Activated CD4-positive, alpha-beta T cell treated with anti-CD3 and anti-CD28 coated beads, Interleukin-2, amount 10 ng/mL, durations not matched to agents 7 days and 5 days (primary cell): ENCODE measurements at regions not wholly inside any gene's neighbourhood (a gene's known extent, or its start where the extent isn't known, plus 50 kb on each side); places are given as distances from the start of the nearest gene placed in this dataset.

Experiments
- CTCF ChIA-PET: fragments of 350-600 bp; sonication (Branson Sonifier 250); formaldehyde crosslinking; loops from one replicate; lab custom pipeline; 2021; ENCODE audit warnings: antibody characterized with exemption; lab: Charles Lee
- POLR2A ChIA-PET: fragments of 350-600 bp; sonication (Branson Sonifier 250); formaldehyde crosslinking; loops from one replicate; lab custom pipeline; 2021; ENCODE audit warnings: antibody characterized with exemption; lab: Charles Lee
- DNase-seq: peaks from one replicate; pipeline ENCODE4 v3.0.0-alpha.2; 2020
- H3K27ac Mint-ChIP-seq: one replicate; pipeline ENCODE4 v1.8.0; 2021; ENCODE audit warnings: mild to moderate bottlenecking, moderate library complexity, mixed read lengths
- H3K27me3 Mint-ChIP-seq: one replicate; pipeline ENCODE4 v1.8.0; 2021; ENCODE audit warnings: mixed read lengths
- H3K36me3 Mint-ChIP-seq: one replicate; pipeline ENCODE4 v1.8.0; 2021; ENCODE audit warnings: low read depth, mixed read lengths
- H3K4me1 Mint-ChIP-seq: one replicate; pipeline ENCODE4 v1.8.0; 2021; ENCODE audit warnings: mixed read lengths
- H3K4me3 Mint-ChIP-seq: one replicate; pipeline ENCODE4 v1.8.0; 2021; ENCODE audit warnings: mild to moderate bottlenecking, moderate library complexity, mixed read lengths
- H3K9me3 Mint-ChIP-seq: one replicate; pipeline ENCODE4 v1.8.0; 2021; ENCODE audit warnings: mixed read lengths

DNA sequence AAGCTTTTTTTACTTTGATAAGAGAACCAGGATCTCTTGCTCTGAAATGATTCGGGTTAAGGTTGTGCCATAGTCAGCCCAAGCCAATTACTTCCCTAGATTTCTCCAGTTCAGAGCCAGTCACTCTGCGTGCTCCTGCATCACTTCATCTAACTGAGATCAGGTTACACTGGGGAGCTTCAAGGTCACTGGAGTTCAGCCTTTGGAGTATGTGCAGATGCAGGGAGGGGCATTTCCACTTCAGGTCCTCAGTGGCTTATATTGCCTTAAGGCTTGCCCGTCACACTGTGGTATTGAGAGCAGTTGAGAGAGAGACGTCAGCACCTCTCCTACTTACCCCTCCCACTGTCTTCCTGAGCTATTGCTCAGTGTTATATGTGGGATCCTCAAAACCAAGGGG lies 317.8 kb downstream of the EPHA4 start:
- Mint-ChIP-seq H3K36me3 (no peaks in the 10 kb centered on the region), H3K9me3 (no peaks in the 10 kb centered on the region), H3K4me1 (no peaks in the 10 kb centered on the region), H3K4me3 (no peak overlapping the region), H3K27me3 (no peaks in the 10 kb centered on the region), H3K27ac (no peak overlapping the region)
- DNase-seq, result no peak
- CTCF ChIA-PET, result no interaction called here
- POLR2A ChIA-PET, result no interaction called here

DNA sequence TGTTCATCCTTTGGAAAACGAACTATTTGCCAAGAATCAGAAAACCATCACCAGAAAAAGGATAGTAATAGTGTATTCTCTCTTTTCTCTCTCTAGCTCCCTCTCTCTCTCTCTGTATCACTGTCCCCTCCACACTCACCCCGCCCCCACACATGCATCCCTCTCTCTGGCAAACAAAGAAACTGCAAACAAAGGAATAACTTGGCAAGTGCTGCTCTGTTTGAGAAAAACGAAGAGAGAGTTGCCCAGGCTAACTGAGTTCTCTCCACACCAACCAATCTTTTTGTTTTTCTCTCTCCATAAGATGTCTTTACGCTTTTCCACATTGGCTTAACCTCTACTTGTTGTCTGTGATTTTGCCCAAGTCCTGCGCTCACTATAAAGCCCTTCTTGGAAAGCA lies 316.2 kb downstream of the EPHA4 start:
- Mint-ChIP-seq H3K4me3 (no peak overlapping the region), H3K27ac (no peak overlapping the region), H3K9me3 (no peaks in the 10 kb centered on the region), H3K27me3 (no peaks in the 10 kb centered on the region), H3K36me3 (no peaks in the 10 kb centered on the region), H3K4me1 (no peaks in the 10 kb centered on the region)
- no peak for DNase-seq
- POLR2A ChIA-PET, result no interaction called here
- CTCF ChIA-PET, result no interaction called here

DNA sequence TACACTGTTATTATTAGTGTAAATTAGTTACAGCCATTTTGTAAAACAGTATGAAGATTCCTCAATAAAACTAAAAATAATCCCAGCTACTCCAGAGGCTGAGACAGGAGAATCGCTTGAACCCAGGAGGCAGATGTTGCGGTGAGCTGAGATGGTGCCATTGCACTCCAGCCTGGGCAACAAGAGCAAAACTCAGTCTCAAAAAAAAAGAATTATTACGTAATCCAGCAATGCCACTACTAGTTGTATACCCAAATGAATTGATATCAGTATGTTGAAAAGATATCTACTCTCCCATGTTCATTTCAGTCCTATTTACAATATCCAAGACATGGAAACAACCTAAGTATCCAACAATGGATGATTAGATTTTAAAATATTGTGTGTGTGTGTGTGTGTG lies 313.6 kb downstream of the EPHA4 start:
- POLR2A ChIA-PET, result no interaction called here
- CTCF ChIA-PET, result no interaction called here
- Mint-ChIP-seq H3K27me3 (no peaks in the 10 kb centered on the region), H3K4me1 (no peaks in the 10 kb centered on the region), H3K4me3 (no peak overlapping the region), H3K9me3 (no peaks in the 10 kb centered on the region), H3K27ac (no peak overlapping the region), H3K36me3 (no peaks in the 10 kb centered on the region)
- no peak for DNase-seq

GRCh38 chr2:221262651-221263050 lies 309.5 kb downstream of the EPHA4 start:
- H3K27me3 Mint-ChIP-seq, result no peaks in the 10 kb centered on the region
- ChIA-PET POLR2A (no interaction called here), CTCF (no interaction called here)
- H3K36me3 Mint-ChIP-seq, result no peaks in the 10 kb centered on the region
- H3K4me3 Mint-ChIP-seq, result no peak overlapping the region
- DNase-seq, result no peak
- no peaks in the 10 kb centered on the region for H3K4me1 Mint-ChIP-seq
- no peaks in the 10 kb centered on the region for H3K9me3 Mint-ChIP-seq
- no peak overlapping the region for H3K27ac Mint-ChIP-seq

DNA sequence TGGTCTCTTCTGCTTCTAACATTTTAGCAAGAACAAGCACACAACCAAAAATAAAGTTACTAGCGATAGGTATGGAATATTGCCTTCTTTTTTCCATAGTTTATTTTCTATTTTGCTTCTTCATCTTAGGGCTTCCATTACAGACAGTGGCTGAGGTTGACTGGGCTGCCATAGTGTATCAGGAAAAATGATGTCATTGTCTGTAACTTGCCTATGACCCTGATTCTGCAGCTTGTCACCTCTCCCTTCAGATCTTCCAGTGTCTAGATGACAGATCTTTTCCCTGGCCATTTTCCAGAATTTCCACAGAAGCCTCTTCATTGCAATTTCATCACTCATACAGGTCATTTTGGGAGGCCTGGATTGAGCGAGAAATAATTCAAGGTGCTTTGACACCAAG lies 308.5 kb downstream of the EPHA4 start:
- POLR2A ChIA-PET, result no interaction called here
- no peaks in the 10 kb centered on the region for H3K36me3 Mint-ChIP-seq
- no peaks in the 10 kb centered on the region for H3K27me3 Mint-ChIP-seq
- no peak overlapping the region for H3K27ac Mint-ChIP-seq
- DNase-seq, result no peak
- CTCF ChIA-PET, result no interaction called here
- no peaks in the 10 kb centered on the region for H3K9me3 Mint-ChIP-seq
- H3K4me1 Mint-ChIP-seq, result no peaks in the 10 kb centered on the region
- H3K4me3 Mint-ChIP-seq, result no peak overlapping the region

- Mint-ChIP-seq H3K4me3 (no peak overlapping the region), H3K27me3 (no peaks in the 10 kb centered on the region), H3K9me3 (no peaks in the 10 kb centered on the region), H3K4me1 (no peaks in the 10 kb centered on the region), H3K27ac (no peak overlapping the region), H3K36me3 (no peaks in the 10 kb centered on the region)
- no peak for DNase-seq
- CTCF ChIA-PET, result no interaction called here
- POLR2A ChIA-PET, result no interaction called here
Measured at GRCh38 chr2:221264318-221264717, 307.8 kb downstream of the EPHA4 start.

GRCh38 chr2:221267773-221268425 lies 304.2 kb downstream of the EPHA4 start:
- Mint-ChIP-seq H3K4me1 (no peaks in the 10 kb centered on the region), H3K4me3 (no peak overlapping the region), H3K9me3 (no peaks in the 10 kb centered on the region), H3K36me3 (no peaks in the 10 kb centered on the region), H3K27ac (no peak overlapping the region), H3K27me3 (no peaks in the 10 kb centered on the region)
- DNase-seq, result no peak
- ChIA-PET POLR2A (no interaction called here), CTCF (interaction anchor here (0.7 kb wide), 1 partner anchor 623 kb away, joined by 3 read pairs; no protein-coding TSS in a partner anchor)

DNA sequence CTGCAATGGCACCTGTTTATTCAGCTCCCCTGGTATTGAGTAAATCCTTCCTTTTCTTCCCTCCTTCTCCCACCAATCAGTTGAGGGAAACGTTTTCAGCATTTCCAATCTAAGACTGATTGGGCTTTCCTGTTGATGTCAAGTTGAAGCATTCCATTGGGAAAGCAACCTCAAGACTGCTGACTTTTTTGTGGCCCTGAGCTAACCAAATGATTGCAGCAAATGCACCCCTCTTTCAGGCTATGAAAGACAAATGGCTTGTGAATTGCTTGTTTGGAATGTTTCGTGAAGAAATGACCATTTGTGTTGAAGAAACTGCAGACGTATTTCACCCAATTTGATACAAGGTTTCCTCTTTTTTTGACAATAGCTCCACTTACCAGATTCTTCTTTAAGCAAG lies 303.5 kb downstream of the EPHA4 start:
- Mint-ChIP-seq H3K27ac (no peak overlapping the region), H3K9me3 (no peaks in the 10 kb centered on the region), H3K36me3 (no peaks in the 10 kb centered on the region), H3K27me3 (no peaks in the 10 kb centered on the region), H3K4me3 (no peak overlapping the region), H3K4me1 (no peaks in the 10 kb centered on the region)
- DNase-seq, result no peak
- ChIA-PET CTCF (interaction anchor here (0.7 kb wide), 1 partner anchor 622 kb away, joined by 3 read pairs; no protein-coding TSS in a partner anchor), POLR2A (no interaction called here)

- ChIA-PET CTCF (no interaction called here), POLR2A (interaction anchor here (0.7 kb wide), 1 partner anchor 104 kb away, joined by 10 read pairs; no protein-coding TSS in a partner anchor)
- Mint-ChIP-seq H3K27me3 (no peaks in the 10 kb centered on the region), H3K36me3 (no peaks in the 10 kb centered on the region), H3K9me3 (no peaks in the 10 kb centered on the region), H3K4me1 (no peaks in the 10 kb centered on the region), H3K4me3 (no peak overlapping the region), H3K27ac (no peak overlapping the region)
- no peak for DNase-seq
Measured at GRCh38 chr2:221270806-221271205, 301.3 kb downstream of the EPHA4 start.

- Mint-ChIP-seq H3K27me3 (no peaks in the 10 kb centered on the region), H3K27ac (no peak overlapping the region), H3K4me1 (no peaks in the 10 kb centered on the region), H3K4me3 (no peak overlapping the region), H3K36me3 (no peaks in the 10 kb centered on the region), H3K9me3 (no peaks in the 10 kb centered on the region)
- ChIA-PET CTCF (no interaction called here), POLR2A (no interaction called here)
- DNase-seq, result no peak
Measured at GRCh38 chr2:221272729-221273128, 299.4 kb downstream of the EPHA4 start.

DNA sequence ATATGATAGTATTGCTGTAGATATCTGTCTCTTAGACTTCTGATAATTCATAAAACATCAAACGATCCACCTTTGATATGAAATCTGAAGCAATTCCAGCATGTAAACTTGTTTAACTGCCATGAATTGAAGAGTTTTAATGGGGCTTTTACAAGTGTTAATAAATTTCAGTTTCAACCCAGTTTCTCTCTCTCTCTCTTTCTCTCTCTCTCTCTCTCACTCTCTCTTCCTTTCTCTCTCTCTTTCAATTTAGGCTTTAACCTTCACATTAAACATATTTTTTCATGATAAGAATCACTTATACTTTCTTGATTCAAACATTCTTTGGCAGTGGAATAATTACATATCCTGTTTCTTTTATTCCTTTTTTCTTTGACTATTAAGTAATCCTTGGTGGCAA lies 296.1 kb downstream of the EPHA4 start:
- Mint-ChIP-seq H3K4me1 (no peaks in the 10 kb centered on the region), H3K27me3 (no peaks in the 10 kb centered on the region), H3K4me3 (no peak overlapping the region), H3K36me3 (no peaks in the 10 kb centered on the region), H3K9me3 (no peaks in the 10 kb centered on the region), H3K27ac (no peak overlapping the region)
- ChIA-PET CTCF (no interaction called here), POLR2A (no interaction called here)
- no peak for DNase-seq

GRCh38 chr2:221276601-221277000 lies 295.5 kb downstream of the EPHA4 start:
- ChIA-PET POLR2A (no interaction called here), CTCF (no interaction called here)
- DNase-seq, result no peak
- no peak overlapping the region for H3K27ac Mint-ChIP-seq
- no peaks in the 10 kb centered on the region for H3K4me1 Mint-ChIP-seq
- no peaks in the 10 kb centered on the region for H3K36me3 Mint-ChIP-seq
- no peaks in the 10 kb centered on the region for H3K9me3 Mint-ChIP-seq
- no peak overlapping the region for H3K4me3 Mint-ChIP-seq
- H3K27me3 Mint-ChIP-seq, result no peaks in the 10 kb centered on the region

DNA sequence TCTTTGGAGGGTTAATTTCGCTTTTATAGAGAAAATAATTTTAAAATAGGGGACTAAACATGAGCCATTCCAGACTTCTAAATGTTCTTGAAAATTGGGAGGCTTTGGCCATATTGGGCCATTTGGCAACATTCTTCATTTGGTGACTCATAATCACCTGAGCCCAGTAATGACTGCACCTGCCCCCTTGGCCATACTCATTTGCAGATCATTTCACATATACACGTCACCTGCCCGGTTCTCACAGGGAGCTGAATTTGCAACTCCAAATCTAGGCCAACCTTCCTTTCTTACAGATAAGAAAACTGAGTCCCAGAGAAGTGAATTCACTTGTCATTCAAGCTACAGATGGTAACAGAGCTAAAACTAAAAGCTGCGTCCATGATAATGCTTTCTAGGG lies 289.7 kb downstream of the EPHA4 start:
- Mint-ChIP-seq H3K27ac (no peak overlapping the region), H3K4me3 (no peak overlapping the region), H3K4me1 (no peaks in the 10 kb centered on the region), H3K36me3 (no peaks in the 10 kb centered on the region), H3K27me3 (peaks cover 3% of the 10 kb centered on the region), H3K9me3 (no peaks in the 10 kb centered on the region)
- POLR2A ChIA-PET, result no interaction called here
- CTCF ChIA-PET, result no interaction called here
- no peak for DNase-seq

GRCh38 chr2:221283896-221284545 lies 288.1 kb downstream of the EPHA4 start:
- no peak overlapping the region for H3K27ac Mint-ChIP-seq
- no peaks in the 10 kb centered on the region for H3K9me3 Mint-ChIP-seq
- no peaks in the 10 kb centered on the region for H3K36me3 Mint-ChIP-seq
- CTCF ChIA-PET, result no interaction called here
- no peak overlapping the region for H3K4me3 Mint-ChIP-seq
- no peaks in the 10 kb centered on the region for H3K4me1 Mint-ChIP-seq
- POLR2A ChIA-PET, result no interaction called here
- DNase-seq, result no peak
- peaks cover 3% of the 10 kb centered on the region for H3K27me3 Mint-ChIP-seq
